Stomach (tissue), 8 donors: ENCODE measurements at regions not wholly inside any gene's neighbourhood (a gene's known extent, or its start where the extent isn't known, plus 50 kb on each side); places are given as distances from the start of the nearest gene placed in this dataset.

ENCODE experiments used
- DNase-seq, 2 donors: peaks; one replicate each; pipeline versions ENCODE4 v3.0.0 to v3.0.0-alpha.2; 2013 to 2019
- H3K27ac ChIP-seq, 5 donors: fragments of 200-600 bp in 4 of 5; sonication (generic) in 4 of 5; one replicate each; pipeline ENCODE4 v1.5.1; 2013 to 2019; ENCODE audit warnings: mild to moderate bottlenecking in 1 of 5, moderate library complexity in 1 of 5
- H3K27me3 ChIP-seq, 3 donors: fragments of 200-600 bp; sonication (generic); one replicate each; pipeline ENCODE4 v1.5.1; 2017 to 2019; ENCODE audit warnings: mixed run types in 1 of 3
- H3K36me3 ChIP-seq, 4 donors: fragments of 200-600 bp; sonication (generic); 1 replicate in 3 of 4; 2 replicates in 1 of 4; pipeline ENCODE4 v1.5.1; 2016 to 2019
- H3K4me1 ChIP-seq, 4 donors: fragments of 200-600 bp; sonication (generic); one replicate each; pipeline ENCODE4 v1.5.1; 2016 to 2019
- H3K4me3 ChIP-seq, 4 donors: fragments of 200-600 bp; sonication (generic) in 3 of 4; one replicate each; pipeline ENCODE4 v1.5.1; 2016 to 2019; ENCODE audit warnings: mild to moderate bottlenecking in 1 of 4
- H3K9me3 ChIP-seq, 4 donors: fragments of 200-600 bp; sonication (generic); one replicate each; pipeline ENCODE4 v1.5.1; 2016 to 2019
- EP300 ChIP-seq: sonication (generic); formaldehyde crosslinking; IDR thresholded peaks from one replicate; pipeline ENCODE4 v1.6.1; 2017; ENCODE audit warnings: antibody characterized with exemption
- POLR2A ChIP-seq, 4 donors: fragments of 450-650 bp; IDR thresholded peaks; one replicate each; pipeline ENCODE4 v1.6.1; 2016; ENCODE audit warnings: antibody characterized with exemption in 4 of 4, control low read depth in 2 of 4, mild to moderate bottlenecking in 1 of 4, moderate library complexity in 1 of 4
- POLR2AphosphoS5 ChIP-seq, 3 donors: sonication (generic); formaldehyde crosslinking; IDR thresholded peaks; one replicate each; pipeline ENCODE4 v1.6.1; 2016; ENCODE audit warnings: antibody characterized with exemption in 3 of 3
- WGBS, 5 donors: extraction: QIAGEN DNeasy Blood & Tissue Kit in 3 of 5; methylation state at CpG; one replicate each; pipeline versions ENCODE4 v1.1.5 to v1.1.7; 2013 to 2018; 5-methylcytosine and 5-hydroxymethylcytosine counted together
- intact Hi-C: fragments of 100-400 bp; cut with DNase I; formaldehyde crosslinking; loops from one replicate; pipeline ENCODE4 v1.15.1; 2023; ENCODE audit warnings: low total_unique reads
- TF ChIP-seq, protein P1 (sequence below), 7 experiments: fragments of 450-650 bp in 4 of 7; fragments of 200-600 bp in 3 of 7; sonication (generic) in 3 of 7; IDR thresholded peaks; one replicate each; pipeline ENCODE4 v1.5.1; 2016 to 2019; ENCODE audit warnings: antibody characterized with exemption in 7 of 7, control low read depth in 2 of 7, mild to moderate bottlenecking in 1 of 7
- donor health status: healthy with polysubstance abuse.
- donor health status: Bipolar disorder and iron deficiency.
- donor health status: healthy.

DNA sequence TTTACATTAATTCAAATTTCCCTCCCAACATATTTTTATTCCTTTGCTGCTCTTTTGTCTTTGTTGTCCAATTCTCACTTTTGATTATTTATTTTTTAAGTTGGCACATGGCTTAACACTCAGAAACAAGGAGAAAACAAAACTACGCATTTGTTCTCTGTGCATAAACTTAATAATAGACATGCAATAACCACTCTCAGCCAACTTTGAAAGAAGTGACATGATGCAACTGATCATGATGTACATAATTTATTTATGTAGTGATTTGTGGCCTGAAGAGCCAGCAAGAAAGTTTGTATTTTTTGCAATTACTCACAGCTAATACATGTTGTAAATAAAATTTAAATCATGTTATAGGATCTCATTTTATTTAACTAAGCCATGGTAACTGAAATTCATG is 942.8 kb upstream of the PIK3C3 start:
- intact Hi-C loops = no loop called here
- TF ChIP-seq POLR2A (IDR thresholded peaks at IDR 0.05) = no peak
- TF ChIP-seq POLR2AphosphoS5 (IDR thresholded peaks at IDR 0.05) = no peak
- TF ChIP-seq EP300 = no peak
- TF ChIP-seq, protein P1, sequence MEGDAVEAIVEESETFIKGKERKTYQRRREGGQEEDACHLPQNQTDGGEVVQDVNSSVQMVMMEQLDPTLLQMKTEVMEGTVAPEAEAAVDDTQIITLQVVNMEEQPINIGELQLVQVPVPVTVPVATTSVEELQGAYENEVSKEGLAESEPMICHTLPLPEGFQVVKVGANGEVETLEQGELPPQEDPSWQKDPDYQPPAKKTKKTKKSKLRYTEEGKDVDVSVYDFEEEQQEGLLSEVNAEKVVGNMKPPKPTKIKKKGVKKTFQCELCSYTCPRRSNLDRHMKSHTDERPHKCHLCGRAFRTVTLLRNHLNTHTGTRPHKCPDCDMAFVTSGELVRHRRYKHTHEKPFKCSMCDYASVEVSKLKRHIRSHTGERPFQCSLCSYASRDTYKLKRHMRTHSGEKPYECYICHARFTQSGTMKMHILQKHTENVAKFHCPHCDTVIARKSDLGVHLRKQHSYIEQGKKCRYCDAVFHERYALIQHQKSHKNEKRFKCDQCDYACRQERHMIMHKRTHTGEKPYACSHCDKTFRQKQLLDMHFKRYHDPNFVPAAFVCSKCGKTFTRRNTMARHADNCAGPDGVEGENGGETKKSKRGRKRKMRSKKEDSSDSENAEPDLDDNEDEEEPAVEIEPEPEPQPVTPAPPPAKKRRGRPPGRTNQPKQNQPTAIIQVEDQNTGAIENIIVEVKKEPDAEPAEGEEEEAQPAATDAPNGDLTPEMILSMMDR (IDR thresholded peaks at IDR 0.05) = no peak
- no peaks in the 10 kb centered on the region for H3K27me3 ChIP-seq
- peaks cover 0 to 4% (median 0%) of the 10 kb centered on the region in 4 donors for H3K9me3 ChIP-seq
- H3K36me3 ChIP-seq = no peaks in the 10 kb centered on the region
- 85 to 97% (median 90%) methylated on average over 1 of the region's 1 CpG for WGBS, 5 donors
- no peak overlapping the region for H3K4me3 ChIP-seq
- no peak overlapping the region for H3K27ac ChIP-seq
- no peak for DNase-seq
- no peaks in the 10 kb centered on the region for H3K4me1 ChIP-seq

GRCh38 chr18:41009926-41010325 is 945.1 kb upstream of the PIK3C3 start:
- Histone ChIP-seq H3K27me3 (no peaks in the 10 kb centered on the region), H3K27ac (no peak overlapping the region), H3K9me3 (no peaks in the 10 kb centered on the region), H3K4me3 (no peak overlapping the region), H3K4me1 (no peaks in the 10 kb centered on the region), H3K36me3 (no peaks in the 10 kb centered on the region)
- intact Hi-C loops = no loop called here
- TF ChIP-seq POLR2AphosphoS5 (IDR thresholded peaks at IDR 0.05) (no peak), POLR2A (IDR thresholded peaks at IDR 0.05) (no peak), EP300 (no peak)
- TF ChIP-seq, protein P1 (IDR thresholded peaks at IDR 0.05) = no peak
- no peak for DNase-seq
- WGBS, 5 donors = 86 to 92% (median 89%) methylated on average over 6 of the region's 6 CpGs

GRCh38 chr18:41004324-41004723 is 950.7 kb upstream of the PIK3C3 start:
- Histone ChIP-seq H3K9me3 (no peaks in the 10 kb centered on the region), H3K36me3 (no peaks in the 10 kb centered on the region), H3K27me3 (no peaks in the 10 kb centered on the region), H3K27ac (no peak overlapping the region), H3K4me3 (no peak overlapping the region), H3K4me1 (no peaks in the 10 kb centered on the region)
- WGBS, 5 donors = 57 to 67% (median 60%) methylated on average over 3 of the region's 3 CpGs
- TF ChIP-seq EP300 (no peak), POLR2AphosphoS5 (IDR thresholded peaks at IDR 0.05) (no peak), POLR2A (IDR thresholded peaks at IDR 0.05) (no peak)
- TF ChIP-seq, protein P1 (IDR thresholded peaks at IDR 0.05) = no peak
- DNase-seq = no peak
- intact Hi-C loops = no loop called here

GRCh38 chr18:40995529-40995928 is 959.5 kb upstream of the PIK3C3 start:
- TF ChIP-seq EP300 = no peak
- TF ChIP-seq, protein P1 (IDR thresholded peaks at IDR 0.05) = no peak
- TF ChIP-seq POLR2A (IDR thresholded peaks at IDR 0.05) = no peak
- TF ChIP-seq POLR2AphosphoS5 (IDR thresholded peaks at IDR 0.05) = no peak
- Histone ChIP-seq H3K27ac (no peak overlapping the region), H3K4me3 (no peak overlapping the region), H3K4me1 (no peaks in the 10 kb centered on the region), H3K27me3 (no peaks in the 10 kb centered on the region), H3K36me3 (no peaks in the 10 kb centered on the region), H3K9me3 (peaks cover 0 to 4% (median 0%) of the 10 kb centered on the region in 4 donors)
- DNase-seq = no peak
- WGBS, 5 donors = 22 to 84% (median 74%) methylated on average over 1 of the region's 1 CpG
- intact Hi-C loops = no loop called here
